SK-N-MC (cell line): ENCODE measurements at regions not wholly inside any gene's neighbourhood (a gene's known extent, or its start where the extent isn't known, plus 50 kb on each side); places are given as distances from the start of the nearest gene placed in this dataset.
A peak's percentile ranks its signal among the peaks of the same experiment; 100 is the strongest.

ENCODE experiments used
- DNase-seq: peaks from one replicate; pipeline ENCODE4 v3.0.0-alpha.2; 2011; ENCODE audit warnings: low read depth, low spot score
- H3K27ac ChIP-seq: fragments of 200-600 bp; sonication (generic); 2 replicates; pipeline ENCODE4 v1.5.1; 2016; ENCODE audit warnings: mixed run types
- H3K36me3 ChIP-seq: fragments of 200-600 bp; sonication (generic); 2 replicates; pipeline ENCODE4 v1.6.1; 2017; ENCODE audit warnings: antibody characterized with exemption, low read length, mixed read lengths; ENCODE audit not compliant: insufficient read depth
- H3K4me3 ChIP-seq: fragments of 200-600 bp; sonication (generic); 2 replicates; pipeline ENCODE4 v1.5.1; 2016
- H3K9ac ChIP-seq: fragments of 200-600 bp; sonication (generic); 2 replicates; pipeline ENCODE4 v1.8.0; 2017; ENCODE audit warnings: mixed run types, mixed read lengths; ENCODE audit not compliant: insufficient read length
- H3K9me3 ChIP-seq: fragments of 200-600 bp; sonication (generic); 2 replicates; pipeline ENCODE4 v1.6.1; 2017; ENCODE audit warnings: low read depth, mild to moderate bottlenecking, antibody characterized with exemption, low read length, moderate library complexity, mixed read lengths
- EZH2 ChIP-seq: fragments of 200-600 bp; sonication (generic); IDR thresholded peaks from one replicate; pipeline ENCODE4 v1.6.1; 2017; ENCODE audit warnings: antibody characterized with exemption
- FOXP2 ChIP-seq: optimal IDR thresholded peaks from 2 replicates; pipeline ENCODE3; 2011; ENCODE audit warnings: mild to moderate bottlenecking, moderate library complexity; ENCODE audit not compliant: insufficient read depth; ENCODE audit errors: extremely low read length, control extremely low read depth
- POLR2AphosphoS5 ChIP-seq: IDR thresholded peaks from 2 replicates; pipeline ENCODE4 v1.6.1; 2012; ENCODE audit warnings: mild to moderate bottlenecking, low read depth, low read length, borderline replicate concordance

GRCh38 chr6:93059911-93060310 lies 359.4 kb downstream of the EPHA7 start:
- Histone ChIP-seq H3K4me3 (no peak overlapping the region), H3K27ac (no peak overlapping the region), H3K36me3 (no peaks in the 10 kb centered on the region), H3K9ac (no peak overlapping the region), H3K9me3 (no peaks in the 10 kb centered on the region)
- no peak for DNase-seq
- TF ChIP-seq FOXP2 = no peak
- TF ChIP-seq EZH2 = no peak
- no peak for TF ChIP-seq POLR2AphosphoS5

DNA sequence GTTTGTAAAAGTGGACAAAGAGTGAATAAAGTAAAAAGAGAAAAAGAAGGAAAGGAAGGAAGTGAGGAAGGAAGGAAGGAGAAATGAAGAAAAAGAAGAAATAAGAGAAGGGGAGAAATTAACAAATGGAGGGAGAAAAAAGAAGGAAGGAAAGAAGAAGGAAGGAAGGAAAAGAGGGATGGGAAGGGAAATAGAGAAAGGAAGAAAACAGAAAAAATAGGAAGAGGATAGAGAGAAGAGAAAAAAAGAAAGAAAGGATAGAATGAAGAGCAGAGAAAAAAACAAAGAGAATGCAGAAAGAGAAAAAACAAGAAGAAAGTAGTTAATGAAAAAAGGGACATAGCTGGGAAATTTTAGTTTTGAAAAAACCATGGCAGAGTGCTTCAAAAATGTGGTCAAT lies 361.8 kb downstream of the EPHA7 start:
- Histone ChIP-seq H3K9ac (no peak overlapping the region), H3K9me3 (no peaks in the 10 kb centered on the region), H3K27ac (no peak overlapping the region), H3K36me3 (no peaks in the 10 kb centered on the region), H3K4me3 (no peak overlapping the region)
- TF ChIP-seq EZH2 (no peak), FOXP2 (no peak), POLR2AphosphoS5 (no peak)
- no peak for DNase-seq

GRCh38 chr6:93048381-93048780 lies 371.0 kb downstream of the EPHA7 start:
- TF ChIP-seq EZH2 (no peak), FOXP2 (no peak), POLR2AphosphoS5 (no peak)
- H3K27ac ChIP-seq = no peak overlapping the region
- no peaks in the 10 kb centered on the region for H3K9me3 ChIP-seq
- no peaks in the 10 kb centered on the region for H3K36me3 ChIP-seq
- DNase-seq = no peak
- no peak overlapping the region for H3K4me3 ChIP-seq
- H3K9ac ChIP-seq = no peak overlapping the region

- H3K27ac ChIP-seq = no peak overlapping the region
- no peaks in the 10 kb centered on the region for H3K36me3 ChIP-seq
- no peaks in the 10 kb centered on the region for H3K9me3 ChIP-seq
- no peak for DNase-seq
- no peak overlapping the region for H3K4me3 ChIP-seq
- H3K9ac ChIP-seq = no peak overlapping the region
- TF ChIP-seq FOXP2 (no peak), EZH2 (no peak), POLR2AphosphoS5 (no peak)
Measured at GRCh38 chr6:93047033-93047432, 372.3 kb downstream of the EPHA7 start.

- H3K27ac ChIP-seq = no peak overlapping the region
Measured at GRCh38 chr6:93045156-93045555, 374.2 kb downstream of the EPHA7 start.

GRCh38 chr6:93040375-93040774 lies 379.0 kb downstream of the EPHA7 start:
- TF ChIP-seq EZH2 (no peak), FOXP2 (no peak)
- DNase-seq = no peak
- Histone ChIP-seq H3K27ac (no peak overlapping the region), H3K4me3 (no peak overlapping the region), H3K9ac (no peak overlapping the region), H3K36me3 (no peaks in the 10 kb centered on the region), H3K9me3 (no peaks in the 10 kb centered on the region)

More at GRCh38 chr6:93045156-93045555, 374.2 kb downstream of the EPHA7 start:
- no peak for DNase-seq
- Histone ChIP-seq H3K36me3 (no peaks in the 10 kb centered on the region), H3K9ac (no peak overlapping the region), H3K4me3 (no peak overlapping the region), H3K9me3 (no peaks in the 10 kb centered on the region)
- TF ChIP-seq POLR2AphosphoS5 (no peak), EZH2 (no peak)

DNA sequence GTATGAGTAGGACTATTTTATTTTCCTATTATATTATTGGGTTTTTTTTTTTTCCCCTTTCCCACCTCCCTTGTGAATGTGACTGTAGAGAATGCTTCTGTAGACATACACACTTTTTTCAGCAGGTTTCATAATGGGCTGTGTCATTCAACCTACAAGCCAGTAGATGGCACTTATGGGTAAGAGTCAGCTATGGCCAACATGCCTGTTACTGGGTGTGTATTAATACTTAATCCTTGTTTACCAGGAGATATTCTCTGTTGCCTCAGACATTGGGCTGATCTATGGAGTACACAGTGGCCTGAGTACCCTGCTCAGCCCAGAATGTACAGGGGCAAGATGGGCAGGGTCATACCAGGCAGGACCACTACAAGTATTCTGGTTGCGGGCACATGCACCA lies 382.5 kb downstream of the EPHA7 start:
- Histone ChIP-seq H3K9me3 (no peaks in the 10 kb centered on the region), H3K36me3 (no peaks in the 10 kb centered on the region), H3K9ac (no peak overlapping the region), H3K4me3 (no peak overlapping the region), H3K27ac (no peak overlapping the region)
- DNase-seq = peak; percentile 18
- TF ChIP-seq FOXP2 (no peak), EZH2 (no peak), POLR2AphosphoS5 (no peak)

GRCh38 chr6:93035756-93036155 lies 383.6 kb downstream of the EPHA7 start:
- Histone ChIP-seq H3K36me3 (no peaks in the 10 kb centered on the region), H3K4me3 (no peak overlapping the region), H3K27ac (no peak overlapping the region), H3K9me3 (no peaks in the 10 kb centered on the region), H3K9ac (no peak overlapping the region)
- no peak for DNase-seq
- no peak for TF ChIP-seq EZH2
- no peak for TF ChIP-seq FOXP2
- no peak for TF ChIP-seq POLR2AphosphoS5

DNA sequence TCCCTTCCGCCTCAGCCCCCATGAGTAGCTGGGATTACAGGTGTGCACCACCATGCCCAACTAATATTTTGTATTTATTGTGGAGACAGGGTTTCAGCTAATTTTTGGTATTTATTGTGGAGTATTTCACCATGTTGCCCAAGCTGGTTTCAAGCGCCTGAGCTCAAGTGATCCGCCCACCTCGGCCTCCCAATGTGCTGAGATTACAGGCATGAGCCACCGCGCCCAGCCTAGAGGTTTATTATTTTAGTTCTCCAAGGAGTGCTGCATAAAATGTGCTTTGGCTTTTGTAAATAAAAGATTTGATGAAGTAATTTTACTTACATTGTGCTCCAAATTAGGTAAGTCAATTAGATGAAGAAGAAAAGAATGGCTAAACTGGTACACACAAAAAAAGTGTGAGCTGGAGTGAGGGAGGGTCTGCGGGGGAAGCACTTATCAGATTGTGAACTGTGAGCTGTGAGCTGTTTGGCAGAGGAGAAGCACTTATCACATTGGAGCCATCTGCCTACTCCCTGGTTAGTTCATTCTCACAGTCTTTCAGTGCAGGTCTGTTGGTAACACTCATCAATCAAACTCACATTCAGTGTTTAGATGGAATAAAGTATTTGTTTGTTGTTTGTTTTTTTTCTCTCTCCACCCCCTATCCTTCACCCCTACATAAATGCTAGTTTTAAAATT lies 398.0 kb downstream of the EPHA7 start:
- no peak for DNase-seq
- H3K9me3 ChIP-seq = no peaks in the 10 kb centered on the region

More for the DNA sequence above, 398.0 kb downstream of the EPHA7 start:
- Histone ChIP-seq H3K4me3 (no peak overlapping the region), H3K9ac (no peak overlapping the region), H3K27ac (no peak overlapping the region), H3K36me3 (no peaks in the 10 kb centered on the region)
- no peak for TF ChIP-seq EZH2
- TF ChIP-seq POLR2AphosphoS5 = no peak
- TF ChIP-seq FOXP2 = no peak
